ENCODE measurements at regions not wholly inside any gene's neighbourhood (a gene's known extent, or its start where the extent isn't known, plus 50 kb on each side); places are given as distances from the start of the nearest gene placed in this dataset.
"Not testable (repeated sequence)": the region's sequence is repeated elsewhere in the genome, so short reads cannot be mapped to it uniquely, and the experiment has no call there.

- not testable (repeated sequence) for DNase-seq (ENCODE audit: extremely low read depth, low read depth)
Measured at GRCh38 chr2:89537862-89538261, 846.4 kb downstream of the RPIA start.

DNA sequence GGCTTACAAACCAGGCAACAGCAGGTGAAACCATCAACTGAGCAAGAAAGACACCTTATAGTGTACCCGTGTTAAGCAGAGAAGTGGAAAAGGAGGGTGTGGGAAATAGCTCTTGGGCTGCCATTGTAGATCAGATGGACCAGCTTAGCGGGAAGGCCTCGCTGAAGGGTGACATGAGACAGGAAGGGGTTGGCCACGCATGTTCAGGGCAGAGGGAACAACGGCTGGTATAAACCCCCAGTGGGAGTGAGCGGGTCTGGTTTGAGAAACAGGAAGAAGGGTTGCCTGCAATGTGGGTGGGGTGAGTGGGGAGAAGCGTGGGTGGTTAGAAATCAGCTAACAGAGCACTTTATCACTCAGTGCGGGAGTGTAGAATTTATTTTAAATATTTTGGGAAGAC, 852.6 kb downstream of the RPIA start:
- DNase-seq (ENCODE audit: extremely low read depth, low read depth); H3K4me3 ChIP-seq (replicated peaks; ENCODE audit: low read depth, low read length): not testable (repeated sequence)

More at GRCh38 chr2:89537862-89538261, 846.4 kb downstream of the RPIA start:
- not testable (repeated sequence) for H3K4me3 ChIP-seq (replicated peaks; ENCODE audit: low read depth, low read length)

- DNase-seq (ENCODE audit: extremely low read depth, low read depth); H3K4me3 ChIP-seq (replicated peaks; ENCODE audit: low read depth, low read length): not testable (repeated sequence)
Measured at GRCh38 chr2:89579154-89579553, 887.7 kb downstream of the RPIA start.

DNA sequence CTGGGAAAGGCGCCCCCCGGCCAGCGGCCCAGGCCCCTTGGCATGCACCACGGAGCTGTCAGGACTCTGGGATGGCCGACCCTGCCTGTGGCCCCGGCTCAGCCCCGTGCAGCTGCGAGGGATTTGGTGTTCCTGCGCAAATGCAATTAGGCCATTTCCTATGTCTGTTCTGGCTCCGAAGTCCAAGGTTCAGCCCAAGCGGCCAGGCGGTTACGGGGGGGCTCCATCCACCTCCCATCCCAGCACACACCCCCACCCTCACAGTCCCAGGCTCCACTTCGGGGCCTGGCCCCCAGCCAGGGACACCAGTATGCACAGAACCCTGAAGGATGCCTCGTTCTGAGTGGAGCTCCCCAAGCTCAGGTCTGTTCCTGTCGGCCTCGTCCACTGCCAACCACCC, 891.3 kb downstream of the RPIA start:
- not testable (repeated sequence) for DNase-seq (ENCODE audit: extremely low read depth, low read depth); H3K4me3 ChIP-seq (replicated peaks; ENCODE audit: low read depth, low read length)

GRCh38 chr2:89584046-89584445, 892.6 kb downstream of the RPIA start:
- not testable (repeated sequence) for DNase-seq (ENCODE audit: extremely low read depth, low read depth); H3K4me3 ChIP-seq (replicated peaks; ENCODE audit: low read depth, low read length)

DNA sequence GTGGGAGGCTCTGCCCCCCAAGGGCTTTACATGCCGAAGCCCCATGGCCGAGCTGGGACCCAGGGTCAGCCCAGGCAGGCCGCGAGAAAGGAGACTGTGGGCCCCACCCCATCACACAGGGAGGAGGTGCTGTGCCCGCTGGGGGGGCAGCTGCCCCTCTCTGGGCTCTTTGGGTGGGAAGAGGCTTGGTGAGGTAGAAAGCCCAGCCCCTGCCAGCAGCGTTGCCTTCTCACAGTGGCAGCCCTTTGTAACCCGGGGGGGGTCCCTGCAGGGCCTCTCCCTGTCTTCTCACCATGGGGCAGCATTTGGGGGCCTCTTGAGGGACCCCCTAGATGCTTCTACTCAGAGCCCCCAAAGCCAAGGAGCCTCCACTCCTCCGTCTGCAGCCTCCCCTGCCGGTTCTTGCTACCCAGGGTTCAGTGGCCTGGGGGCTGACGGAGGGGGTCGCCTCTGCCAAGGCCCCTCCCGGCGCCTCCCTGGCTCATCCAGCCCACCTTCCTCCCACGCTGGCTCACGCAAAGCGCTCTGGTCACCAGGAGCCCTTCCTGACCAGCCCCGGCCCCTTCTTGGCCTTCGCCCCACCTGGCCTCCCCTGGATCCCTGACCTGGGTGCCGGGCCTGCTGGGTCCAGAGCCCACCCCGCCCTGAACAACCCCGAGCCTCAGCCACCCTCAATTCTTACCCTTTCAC, 893.5 kb downstream of the RPIA start:
- DNase-seq (ENCODE audit: extremely low read depth, low read depth), result not testable (repeated sequence)
- H3K4me3 ChIP-seq (replicated peaks; ENCODE audit: low read depth, low read length), result peak overlapping the region; percentile 36

DNA sequence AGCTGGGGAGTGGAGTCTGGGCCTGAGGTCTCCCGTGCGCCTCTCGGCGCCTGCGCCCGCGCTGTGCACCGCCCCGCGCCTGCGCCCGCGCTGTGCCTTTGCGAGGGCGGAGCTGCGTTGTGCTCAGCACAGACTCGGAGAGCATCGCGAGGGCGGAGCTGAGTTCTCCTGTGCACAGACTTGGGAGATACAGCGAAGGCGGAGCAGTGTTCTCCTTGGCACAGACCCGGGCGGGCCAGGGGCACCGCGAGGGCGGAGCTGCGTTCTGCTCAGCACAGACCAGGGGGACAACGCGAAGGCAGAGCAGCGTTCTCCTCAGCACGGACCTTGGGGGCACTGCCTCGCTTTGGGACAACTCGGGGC, 894.1 kb downstream of the RPIA start:
- not testable (repeated sequence) for DNase-seq (ENCODE audit: extremely low read depth, low read depth)
- H3K4me3 ChIP-seq (replicated peaks; ENCODE audit: low read depth, low read length), result peak overlapping the region; percentile 36

DNA sequence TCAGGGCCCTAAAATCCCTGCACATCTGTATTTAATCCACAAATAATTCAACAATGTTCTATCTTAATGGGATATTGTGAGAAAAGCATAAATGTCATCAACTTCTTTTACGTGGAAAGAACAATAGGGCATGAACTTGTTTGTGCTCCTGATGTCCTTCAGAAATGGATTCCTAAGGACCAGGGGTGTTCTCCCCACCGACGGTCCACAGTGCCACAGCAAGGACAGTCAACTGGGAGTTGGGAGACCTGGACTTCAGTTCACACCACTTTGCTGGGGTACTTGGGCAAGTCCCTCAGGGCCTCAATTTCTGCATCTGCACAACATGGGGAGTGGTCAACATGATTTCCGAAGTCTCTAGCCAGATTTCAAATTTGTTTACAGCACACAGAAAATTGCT, 908.4 kb downstream of the RPIA start:
- H3K4me3 ChIP-seq (replicated peaks; ENCODE audit: low read depth, low read length); DNase-seq (ENCODE audit: extremely low read depth, low read depth): not testable (repeated sequence)

DNA sequence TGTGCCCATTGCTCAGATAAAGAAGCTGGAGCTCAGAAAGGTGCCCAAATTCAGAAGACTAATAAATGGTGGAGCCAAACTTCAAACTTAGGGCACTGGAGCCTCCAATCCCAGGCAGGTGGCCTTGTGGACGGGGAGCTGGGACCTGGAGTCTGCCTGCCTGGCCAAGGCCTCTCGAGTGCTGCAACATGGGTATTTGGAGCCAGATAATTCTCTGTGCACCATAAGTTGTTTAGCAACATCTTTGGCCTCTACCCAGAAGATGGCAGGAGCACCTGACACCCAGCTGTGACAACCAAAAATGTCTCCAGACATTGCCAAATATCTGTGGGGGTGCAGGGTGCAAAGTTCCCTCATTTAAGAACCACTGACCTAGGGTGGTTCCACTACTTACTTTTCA, 915.0 kb downstream of the RPIA start:
- H3K4me3 ChIP-seq (replicated peaks; ENCODE audit: low read depth, low read length); DNase-seq (ENCODE audit: extremely low read depth, low read depth): not testable (repeated sequence)

DNA sequence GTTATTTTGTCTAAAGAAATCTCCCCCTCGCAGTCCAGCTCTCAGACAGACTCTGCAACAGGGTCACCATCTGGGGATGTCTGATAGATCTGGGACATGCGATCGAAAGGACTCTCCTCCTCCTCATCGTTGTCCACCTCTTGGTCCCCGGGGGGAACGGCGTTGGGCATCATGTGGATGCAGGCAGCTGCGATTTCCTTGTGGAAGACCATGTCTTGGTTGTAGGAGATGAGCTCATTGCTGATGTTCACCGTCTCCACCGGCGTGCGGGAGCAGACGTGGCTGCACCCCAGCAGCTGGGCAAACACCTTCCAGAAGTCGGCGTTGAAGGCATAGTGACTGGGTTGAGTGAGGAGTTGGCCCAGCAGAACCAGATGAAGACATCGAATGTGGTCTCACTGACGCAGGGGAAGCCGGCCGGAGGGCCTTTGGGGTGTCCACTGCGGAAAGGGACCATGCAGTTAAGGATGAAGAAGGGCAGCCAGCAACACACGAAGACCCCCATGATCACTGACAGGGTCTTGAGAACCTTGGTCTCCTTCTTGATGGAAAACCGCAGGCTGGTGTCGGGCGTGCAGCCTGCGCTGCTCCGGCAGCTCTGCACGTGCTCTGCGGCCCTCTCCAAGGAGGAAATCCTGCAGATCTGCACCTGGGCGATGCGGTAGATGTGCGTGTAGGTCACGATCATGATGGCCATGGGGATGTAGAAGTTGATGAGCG, 918.9 kb downstream of the RPIA start:
- not testable (repeated sequence) for H3K4me3 ChIP-seq (replicated peaks; ENCODE audit: low read depth, low read length); DNase-seq (ENCODE audit: extremely low read depth, low read depth)

DNA sequence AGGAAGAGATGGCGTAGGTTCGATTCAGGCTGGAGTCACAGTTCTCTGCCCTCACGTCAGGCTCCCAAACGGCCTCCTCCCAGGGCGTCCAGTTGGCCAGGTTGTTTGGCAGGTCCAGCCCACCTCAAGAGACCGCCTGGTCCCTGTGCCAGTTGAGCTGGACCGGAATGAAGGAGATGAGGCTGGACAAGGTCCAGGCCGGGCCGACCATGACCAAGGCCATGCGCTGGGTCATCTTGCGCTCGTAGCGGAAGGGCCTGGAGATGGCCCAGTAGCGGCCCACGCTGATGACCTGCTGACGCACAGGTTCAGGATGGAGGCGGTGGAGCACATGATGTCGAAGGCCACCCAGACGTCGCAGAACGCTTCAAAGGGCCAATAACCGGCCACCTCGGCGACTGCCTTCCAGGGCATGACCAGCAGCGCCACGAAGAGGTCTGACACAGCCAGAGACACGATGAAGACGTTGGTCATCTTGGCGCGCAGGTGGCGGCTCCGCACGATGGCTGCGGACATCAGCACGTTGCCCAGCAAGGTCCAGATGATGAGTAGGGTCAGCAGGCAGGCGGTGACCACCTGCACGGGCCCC, 919.5 kb downstream of the RPIA start:
- not testable (repeated sequence) for H3K4me3 ChIP-seq (replicated peaks; ENCODE audit: low read depth, low read length); DNase-seq (ENCODE audit: extremely low read depth, low read depth)

DNA sequence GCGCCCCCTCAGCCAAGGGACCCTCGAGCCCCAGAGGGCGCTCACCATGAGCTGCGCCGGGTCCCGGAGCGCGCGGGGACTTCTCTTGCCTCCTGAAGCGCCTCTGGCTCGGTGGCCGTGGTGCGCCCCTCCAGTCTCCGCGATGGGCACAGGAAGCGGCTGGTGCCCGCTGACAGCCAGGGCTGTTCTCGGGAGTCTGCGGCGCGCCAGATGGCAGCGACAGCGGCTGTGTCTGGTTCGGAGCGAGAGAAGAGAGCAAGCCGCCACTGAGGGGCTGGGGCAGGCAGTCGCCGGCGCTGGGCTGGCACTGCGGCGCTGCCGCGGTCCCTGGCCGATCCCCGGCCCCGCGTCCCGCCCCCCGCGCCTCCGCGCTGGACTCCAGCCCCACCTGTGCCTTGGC, 920.2 kb downstream of the RPIA start:
- DNase-seq (ENCODE audit: extremely low read depth, low read depth); H3K4me3 ChIP-seq (replicated peaks; ENCODE audit: low read depth, low read length): not testable (repeated sequence)

GRCh38 chr2:89649268-89649667, 957.8 kb downstream of the RPIA start:
- not testable (repeated sequence) for DNase-seq (ENCODE audit: extremely low read depth, low read depth); H3K4me3 ChIP-seq (replicated peaks; ENCODE audit: low read depth, low read length)

- not testable (repeated sequence) for DNase-seq (ENCODE audit: extremely low read depth, low read depth); H3K4me3 ChIP-seq (replicated peaks; ENCODE audit: low read depth, low read length)
Measured at GRCh38 chr2:89679254-89679653, 987.8 kb downstream of the RPIA start.

Data from HFF-Myc (cell line).